ENCODE measurements at regions not wholly inside any gene's neighbourhood (a gene's known extent, or its start where the extent isn't known, plus 50 kb on each side); places are given as distances from the start of the nearest gene placed in this dataset.
"Not testable (repeated sequence)": the region's sequence is repeated elsewhere in the genome, so short reads cannot be mapped to it uniquely, and the experiment has no call there.

DNA sequence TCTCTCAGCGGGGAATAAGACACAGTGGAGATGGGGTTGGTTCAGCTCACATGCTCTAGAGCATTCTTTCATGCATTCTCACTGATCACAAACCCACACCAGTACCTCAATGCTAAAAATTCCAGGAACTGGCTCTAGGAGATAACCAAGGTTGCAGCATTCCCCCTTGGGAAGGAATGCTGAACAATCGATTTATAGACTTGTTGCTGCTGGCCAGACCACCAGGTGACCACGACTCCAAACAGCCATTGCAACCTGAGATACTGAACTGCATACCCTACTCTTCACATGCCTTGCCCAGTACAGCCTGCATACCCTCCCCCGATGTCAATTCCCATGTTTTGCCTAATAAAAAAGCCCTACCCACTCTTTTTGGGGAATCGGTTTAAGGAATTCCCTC is 75.1 kb upstream of the GPRC5B start:
- intact Hi-C loops (cut with DNase I; ENCODE audit: low total_unique reads) = no loop called here
- no peak for TF ChIP-seq POLR2A (IDR thresholded peaks at IDR 0.05)
- TF ChIP-seq, protein P1, sequence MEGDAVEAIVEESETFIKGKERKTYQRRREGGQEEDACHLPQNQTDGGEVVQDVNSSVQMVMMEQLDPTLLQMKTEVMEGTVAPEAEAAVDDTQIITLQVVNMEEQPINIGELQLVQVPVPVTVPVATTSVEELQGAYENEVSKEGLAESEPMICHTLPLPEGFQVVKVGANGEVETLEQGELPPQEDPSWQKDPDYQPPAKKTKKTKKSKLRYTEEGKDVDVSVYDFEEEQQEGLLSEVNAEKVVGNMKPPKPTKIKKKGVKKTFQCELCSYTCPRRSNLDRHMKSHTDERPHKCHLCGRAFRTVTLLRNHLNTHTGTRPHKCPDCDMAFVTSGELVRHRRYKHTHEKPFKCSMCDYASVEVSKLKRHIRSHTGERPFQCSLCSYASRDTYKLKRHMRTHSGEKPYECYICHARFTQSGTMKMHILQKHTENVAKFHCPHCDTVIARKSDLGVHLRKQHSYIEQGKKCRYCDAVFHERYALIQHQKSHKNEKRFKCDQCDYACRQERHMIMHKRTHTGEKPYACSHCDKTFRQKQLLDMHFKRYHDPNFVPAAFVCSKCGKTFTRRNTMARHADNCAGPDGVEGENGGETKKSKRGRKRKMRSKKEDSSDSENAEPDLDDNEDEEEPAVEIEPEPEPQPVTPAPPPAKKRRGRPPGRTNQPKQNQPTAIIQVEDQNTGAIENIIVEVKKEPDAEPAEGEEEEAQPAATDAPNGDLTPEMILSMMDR (IDR thresholded peaks at IDR 0.05) = no peak
- Histone ChIP-seq H3K36me3 (ENCODE audit: low read depth, missing control alignments) (no peaks in the 10 kb centered on the region), H3K4me1 (no peaks in the 10 kb centered on the region), H3K27me3 (no peaks in the 10 kb centered on the region), H3K27ac (no peak overlapping the region), H3K9me3 (no peaks in the 10 kb centered on the region), H3K4me3 (peak overlapping the region in 1 of 2 donors; percentile 8)
- WGBS, 2 donors = 28 to 34% methylated on average over 5 of the region's 5 CpGs
- DNase-seq = no peak

DNA sequence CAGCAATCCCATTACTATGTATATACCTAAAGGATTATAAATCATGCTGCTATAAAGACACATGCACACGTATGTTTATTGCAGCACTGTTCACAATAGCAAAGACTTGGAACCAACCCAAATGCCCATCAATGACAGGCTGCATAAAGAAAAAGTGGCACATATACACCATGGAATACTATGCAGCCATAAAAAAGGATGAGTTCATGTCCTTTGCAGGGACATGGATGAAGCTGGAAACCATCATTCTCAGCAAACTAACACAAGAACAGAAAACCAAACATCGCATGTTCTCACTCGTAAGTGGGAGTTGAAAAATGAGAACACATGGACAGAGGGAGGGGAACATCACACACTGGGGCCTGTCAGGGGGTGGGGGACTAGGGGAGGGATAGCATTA is 71.2 kb upstream of the GPRC5B start:
- intact Hi-C loops (cut with DNase I; ENCODE audit: low total_unique reads); H3K4me1 ChIP-seq; H3K27ac ChIP-seq; H3K9me3 ChIP-seq; H3K27me3 ChIP-seq; DNase-seq; H3K36me3 ChIP-seq (ENCODE audit: low read depth, missing control alignments); H3K4me3 ChIP-seq: not testable (repeated sequence)
- WGBS, 2 donors = 84 to 95% methylated on average over 3 of the region's 3 CpGs

DNA sequence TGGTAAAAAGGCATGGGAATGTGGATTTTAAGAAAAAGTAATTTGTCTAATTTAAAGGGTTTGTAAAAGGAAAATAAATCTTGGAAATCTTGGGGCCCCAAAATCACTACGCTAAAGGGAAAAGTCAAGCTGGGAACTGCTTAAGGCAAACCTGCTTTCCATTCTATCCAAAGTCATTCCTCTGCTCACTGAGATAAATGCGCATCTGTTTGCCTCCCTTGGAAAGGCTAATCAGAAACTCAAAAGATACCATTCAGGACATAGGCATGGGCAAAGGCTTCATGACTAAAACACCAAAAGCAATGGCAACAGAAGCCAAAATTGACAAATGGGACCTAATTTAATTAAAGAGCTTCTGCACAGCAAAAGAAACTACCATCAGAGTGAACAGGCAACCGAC is 70.4 kb upstream of the GPRC5B start:
- 64 to 68% methylated on average over 3 of the region's 3 CpGs for WGBS, 2 donors
- H3K36me3 ChIP-seq (ENCODE audit: low read depth, missing control alignments) = not testable (repeated sequence)

DNA sequence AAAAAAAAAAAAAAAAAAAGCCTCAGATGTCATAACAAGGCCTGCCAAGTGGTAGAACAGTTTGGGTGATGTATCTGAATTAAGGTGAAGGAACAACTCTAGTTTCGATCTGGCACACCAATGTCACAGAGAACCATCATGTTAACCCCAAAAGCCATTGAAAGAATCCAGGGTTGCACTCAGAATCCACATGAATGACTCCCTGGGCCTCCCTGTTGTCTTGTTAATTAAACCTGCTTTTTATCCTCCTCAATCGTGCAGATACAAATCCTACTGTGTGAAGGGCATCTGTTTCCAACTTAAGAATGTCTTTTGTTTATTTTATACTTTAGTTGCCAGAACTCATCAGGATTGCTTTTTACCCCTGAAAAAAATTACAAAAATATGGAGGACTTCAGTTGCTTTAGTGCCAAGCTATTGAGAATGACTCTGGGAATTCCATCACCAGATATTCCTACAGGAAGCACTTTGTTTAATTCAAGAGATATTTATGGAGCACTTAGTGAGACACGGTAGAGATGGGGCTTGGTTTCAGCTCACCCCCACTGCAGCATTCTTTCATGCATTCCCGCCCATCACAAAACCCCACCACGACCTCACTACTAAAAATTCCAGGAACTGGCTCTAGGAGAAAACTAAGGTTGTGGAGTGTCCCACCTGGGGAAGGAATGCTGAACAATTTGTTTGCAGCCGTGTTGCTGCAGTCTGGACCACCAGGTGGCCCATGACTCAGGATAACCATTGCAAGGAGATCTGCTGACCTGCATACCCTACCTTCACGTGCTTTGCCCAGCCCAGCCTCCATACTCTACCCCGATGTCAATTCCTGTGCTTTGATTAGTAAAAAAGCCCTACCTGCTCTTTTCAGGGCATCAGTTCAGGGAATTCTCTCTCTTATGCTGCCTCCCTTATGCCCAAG is 63.8 kb upstream of the GPRC5B start:
- no peaks in the 10 kb centered on the region for H3K36me3 ChIP-seq (ENCODE audit: low read depth, missing control alignments)
- H3K4me3 ChIP-seq = no peak overlapping the region
- H3K27me3 ChIP-seq = no peaks in the 10 kb centered on the region
- H3K4me1 ChIP-seq = no peaks in the 10 kb centered on the region
- H3K27ac ChIP-seq = no peak overlapping the region
- TF ChIP-seq, protein P1 (IDR thresholded peaks at IDR 0.05) = no peak
- TF ChIP-seq POLR2A (IDR thresholded peaks at IDR 0.05) = no peak
- H3K9me3 ChIP-seq = no peaks in the 10 kb centered on the region
- intact Hi-C loops (cut with DNase I; ENCODE audit: low total_unique reads) = no loop called here
- DNase-seq = no peak
- WGBS, 2 donors = 39 to 40% methylated on average over 8 of the region's 8 CpGs

More for the DNA sequence above, 70.4 kb upstream of the GPRC5B start:
- intact Hi-C loops (cut with DNase I; ENCODE audit: low total_unique reads); H3K27me3 ChIP-seq; H3K4me3 ChIP-seq; H3K27ac ChIP-seq; DNase-seq; H3K9me3 ChIP-seq; H3K4me1 ChIP-seq: not testable (repeated sequence)

DNA sequence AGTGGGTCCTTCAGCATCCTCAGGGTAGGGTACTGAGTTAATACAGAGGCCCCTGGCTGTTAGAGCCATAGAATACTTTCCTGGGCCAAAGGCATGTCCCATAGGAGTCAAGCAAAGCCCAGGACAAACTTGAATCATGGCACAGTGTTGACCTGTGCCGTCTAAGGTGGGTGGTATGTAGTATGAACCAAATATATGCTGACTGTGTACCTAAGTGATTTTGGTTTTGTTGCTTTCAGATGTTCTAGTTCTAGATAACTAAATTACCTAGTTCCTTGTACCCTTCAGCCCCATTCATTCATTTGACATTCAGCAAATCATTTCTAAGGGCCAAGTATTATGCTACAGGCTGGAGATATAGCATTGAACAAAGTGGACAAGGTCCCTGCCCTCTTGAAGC is 61.3 kb upstream of the GPRC5B start:
- Histone ChIP-seq H3K36me3 (ENCODE audit: low read depth, missing control alignments) (no peaks in the 10 kb centered on the region), H3K9me3 (no peaks in the 10 kb centered on the region), H3K27ac (no peak overlapping the region), H3K27me3 (no peaks in the 10 kb centered on the region), H3K4me3 (no peak overlapping the region), H3K4me1 (no peaks in the 10 kb centered on the region)
- no peak for DNase-seq
- 83 to 100% methylated on average over 1 of the region's 1 CpG for WGBS, 2 donors
- intact Hi-C loops (cut with DNase I; ENCODE audit: low total_unique reads) = no loop called here
- TF ChIP-seq, protein P1 (IDR thresholded peaks at IDR 0.05) = no peak
- TF ChIP-seq POLR2A (IDR thresholded peaks at IDR 0.05) = no peak

DNA sequence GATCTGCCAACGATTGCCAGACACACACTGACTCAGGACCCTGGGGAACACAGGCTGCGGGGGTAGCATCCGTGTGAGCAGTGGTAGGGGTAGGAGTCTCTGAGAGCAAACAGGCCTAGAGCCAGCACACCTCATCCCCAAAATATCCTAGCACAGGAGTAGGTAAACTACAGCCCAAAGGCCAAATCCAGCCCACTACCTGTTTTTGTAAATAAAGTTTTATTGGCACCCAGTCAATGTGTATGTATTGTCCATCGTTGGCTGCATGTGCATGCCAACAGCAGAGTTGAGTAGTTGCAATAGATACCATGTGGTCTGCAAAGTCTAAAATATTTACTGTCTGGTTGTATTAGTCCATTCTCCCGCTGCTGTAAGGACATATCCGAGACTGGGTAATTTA is 55.5 kb upstream of the GPRC5B start:
- DNase-seq = no peak
- Histone ChIP-seq H3K36me3 (ENCODE audit: low read depth, missing control alignments) (no peaks in the 10 kb centered on the region), H3K4me1 (no peaks in the 10 kb centered on the region), H3K27me3 (no peaks in the 10 kb centered on the region), H3K27ac (no peak overlapping the region), H3K9me3 (no peaks in the 10 kb centered on the region), H3K4me3 (no peak overlapping the region)
- intact Hi-C loops (cut with DNase I; ENCODE audit: low total_unique reads) = no loop called here
- 64 to 72% methylated on average over 6 of the region's 6 CpGs for WGBS, 2 donors
- no peak for TF ChIP-seq POLR2A (IDR thresholded peaks at IDR 0.05)
- TF ChIP-seq, protein P1 (IDR thresholded peaks at IDR 0.05) = no peak

Measured in testis (tissue), 2 donors.